Endothelial cell of umbilical vein (primary cell): ENCODE measurements at regions not wholly inside any gene's neighbourhood (a gene's known extent, or its start where the extent isn't known, plus 50 kb on each side); places are given as distances from the start of the nearest gene placed in this dataset.

Source experiments
- BruUV-seq: library from RNA; stranded (reverse); fragments of 400-500 nt; replicated peaks from 2 replicates; lab custom pipeline; 2021; lab: Mats Ljungman, UMichigan
- CTCF ChIA-PET: fragments of 300-600, 350-600 bp; sonication (Branson Sonifier 250); formaldehyde crosslinking; loops from one replicate; lab custom pipeline; 2021; ENCODE audit warnings: antibody characterized with exemption, inconsistent platforms; lab: Charles Lee
- POLR2A ChIA-PET: fragments of 300-600, 350-600 bp; sonication (Branson Sonifier 250); formaldehyde crosslinking; loops from one replicate; lab custom pipeline; 2021; ENCODE audit warnings: antibody characterized with exemption, inconsistent platforms; lab: Charles Lee
- DNase-seq: peaks from one replicate; pipeline ENCODE4 v3.0.0-alpha.2; 2011; ENCODE audit warnings: low read depth, low spot score
- FAIRE-seq: peaks from 2 replicates; lab custom pipeline; 2011; peaks lifted over from hg19 to GRCh38; lab: Jason Lieb, UNC
- H2AFZ ChIP-seq: 2 replicates; pipeline ENCODE4 v1.6.0; 2012; ENCODE audit warnings: low read depth, low read length, control low read depth, inconsistent platforms
- H3K27ac ChIP-seq: 2 replicates; pipeline ENCODE4 v1.5.1; 2011; ENCODE audit warnings: low read depth, mild to moderate bottlenecking, control low read depth, low read length, moderate library complexity; ENCODE audit not compliant: insufficient read depth
- H3K27me3 ChIP-seq, 2 experiments: 2 replicates each; pipeline versions ENCODE4 v1.6.0 to v1.6.1; 2011; ENCODE audit warnings: low read length in 2 of 2, mixed read lengths in 1 of 2; ENCODE audit not compliant: control insufficient read depth in 2 of 2, insufficient read depth in 2 of 2
- H3K36me3 ChIP-seq, 2 experiments: 2 replicates in 1 of 2; 3 replicates in 1 of 2; pipeline ENCODE4 v1.5.1; 2011; ENCODE audit warnings: low read length in 2 of 2, mild to moderate bottlenecking in 1 of 2, moderate library complexity in 1 of 2; ENCODE audit not compliant: control insufficient read depth in 2 of 2, insufficient read depth in 2 of 2; ENCODE audit errors: extremely low read depth in 1 of 2
- H3K4me1 ChIP-seq: 3 replicates; pipeline ENCODE4 v1.5.1; 2011; ENCODE audit warnings: mild to moderate bottlenecking, low read length; ENCODE audit not compliant: control insufficient read depth, insufficient read depth; ENCODE audit errors: extremely low read depth
- H3K4me2 ChIP-seq: 2 replicates; pipeline ENCODE4 v1.6.1; 2011; ENCODE audit warnings: low read length, control low read depth, mixed read lengths; ENCODE audit not compliant: insufficient read depth
- H3K4me3 ChIP-seq, 3 experiments: fragments of 200-600 bp in 1 of 3; sonication (generic), shearing (Covaris generic) in 1 of 3; replicated peaks in 1 of 3; 2 replicates each; pipeline ENCODE4 v1.5.1; 2011 to 2016; ENCODE audit warnings: control low read depth in 3 of 3, low read length in 3 of 3, mild to moderate bottlenecking in 2 of 3, inconsistent platforms in 1 of 3, low read depth in 1 of 3, moderate library complexity in 1 of 3; ENCODE audit not compliant: insufficient read depth in 1 of 3
- H3K79me2 ChIP-seq: 2 replicates; pipeline ENCODE4 v1.6.0; 2012; ENCODE audit warnings: low read length, inconsistent platforms; ENCODE audit not compliant: control insufficient read depth, insufficient read depth
- H3K9ac ChIP-seq: replicated peaks from 2 replicates; pipeline ENCODE3; 2011; ENCODE audit warnings: low read length, control low read depth; ENCODE audit not compliant: insufficient read depth; ENCODE audit errors: extremely low read depth
- H3K9me1 ChIP-seq: replicated peaks from 3 replicates; pipeline ENCODE4 v1.6.0; 2011; ENCODE audit warnings: mild to moderate bottlenecking, low read length; ENCODE audit not compliant: control insufficient read depth, insufficient read depth; ENCODE audit errors: extremely low read depth
- H3K9me3 ChIP-seq: replicated peaks from 2 replicates; pipeline ENCODE4 v1.5.1; 2012; ENCODE audit warnings: low read length, inconsistent platforms; ENCODE audit not compliant: control insufficient read depth, insufficient read depth
- H4K20me1 ChIP-seq: replicated peaks from 2 replicates; pipeline ENCODE3; 2011; ENCODE audit warnings: mild to moderate bottlenecking, low read length; ENCODE audit not compliant: control insufficient read depth, insufficient read depth; ENCODE audit errors: extremely low read depth
- EZH2 ChIP-seq: IDR thresholded peaks from 2 replicates; pipeline ENCODE4 v1.6.1; 2012; ENCODE audit warnings: borderline replicate concordance, low read depth, mild to moderate bottlenecking, moderate library complexity, low read length, inconsistent platforms; ENCODE audit not compliant: severe bottlenecking
- FOS ChIP-seq: IDR thresholded peaks from 2 replicates; pipeline ENCODE4 v1.6.1; 2011; ENCODE audit warnings: mild to moderate bottlenecking, low read length, moderate library complexity, borderline replicate concordance; ENCODE audit not compliant: insufficient read depth
- GATA2 ChIP-seq: IDR thresholded peaks from 2 replicates; pipeline ENCODE4 v1.7.0; 2011; ENCODE audit warnings: low read depth, mild to moderate bottlenecking, moderate library complexity, mixed read lengths, low read length; ENCODE audit not compliant: insufficient read length, insufficient read depth
- JUN ChIP-seq: IDR thresholded peaks from 2 replicates; pipeline ENCODE4 v1.6.1; 2011; ENCODE audit warnings: borderline replicate concordance, low read depth; ENCODE audit not compliant: insufficient read length, insufficient read depth
- MYC ChIP-seq: IDR thresholded peaks from one replicate; pipeline ENCODE4 v1.6.1; 2011; ENCODE audit warnings: mild to moderate bottlenecking, low read depth, low read length
- POLR2A ChIP-seq: IDR thresholded peaks from 2 replicates; pipeline ENCODE4 v1.6.1; 2012; ENCODE audit warnings: low read depth, mild to moderate bottlenecking, control low read depth, low read length
- POLR2AphosphoS5 ChIP-seq: IDR thresholded peaks from 2 replicates; pipeline ENCODE4 v1.6.1; 2012; ENCODE audit warnings: low read depth, mild to moderate bottlenecking, control low read depth, low read length, moderate library complexity; ENCODE audit not compliant: insufficient read depth
- dilution Hi-C: fragments of 300-500 bp; cut with MboI; formaldehyde crosslinking; loops from one replicate; pipeline ENCODE4 v1.15.0; 2019; ENCODE audit warnings: low sequenced_read_pairs; ENCODE audit not compliant: extremely low pct_ligation_motif_present
- intact Hi-C: fragments of 100-400 bp; cut with micrococcal nuclease; formaldehyde crosslinking; loops from one replicate; pipeline ENCODE4 v1.10.0; 2022
- TF ChIP-seq, protein P1 (sequence below), 2 donors: IDR thresholded peaks; 1 replicate in 1 of 2; 2 replicates in 1 of 2; pipeline ENCODE4 v1.5.1; 2011; ENCODE audit warnings: low read length in 2 of 2, mild to moderate bottlenecking in 2 of 2, moderate library complexity in 2 of 2, control low read depth in 1 of 2, inconsistent platforms in 1 of 2, low read depth in 1 of 2; ENCODE audit not compliant: insufficient read depth in 1 of 2; ENCODE audit errors: extremely low read depth in 1 of 2

DNA sequence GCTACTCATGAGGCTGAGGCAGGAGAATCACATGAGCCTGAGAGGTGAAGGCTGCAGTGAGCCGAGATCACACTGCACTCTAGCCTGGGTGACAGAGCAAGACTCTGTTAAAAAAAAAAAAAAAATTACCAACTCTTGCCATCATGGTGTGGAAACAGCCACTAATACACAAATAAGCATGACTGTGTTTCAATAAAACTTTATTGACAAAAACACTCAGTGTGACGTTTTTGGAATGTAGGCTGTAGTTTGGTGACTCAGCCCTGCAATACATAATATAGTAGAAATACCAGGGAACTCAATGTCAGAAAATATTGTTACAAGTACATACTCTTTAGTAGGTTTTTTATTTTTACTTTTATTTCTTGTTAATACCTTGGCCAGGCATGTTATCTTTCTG, 207.1 kb downstream of the CASP12 start:
- POLR2A ChIA-PET = no interaction called here
- Histone ChIP-seq H3K4me2 (no peak overlapping the region), H3K4me3 (no peak overlapping the region), H4K20me1 (no peaks in the 10 kb centered on the region), H3K27ac (no peak overlapping the region), H3K4me1 (no peaks in the 10 kb centered on the region), H3K9me3 (no peaks in the 10 kb centered on the region), H3K9ac (no peak overlapping the region), H3K27me3 (no peaks in the 10 kb centered on the region), H3K79me2 (no peaks in the 10 kb centered on the region), H2AFZ (no peak overlapping the region), H3K9me1 (no peaks in the 10 kb centered on the region), H3K36me3 (no peaks in the 10 kb centered on the region)
- CTCF ChIA-PET = no interaction called here
- BruUV-seq = no TSS peak
- no peak for FAIRE-seq
- TF ChIP-seq EZH2 = no peak
- TF ChIP-seq, protein P1, sequence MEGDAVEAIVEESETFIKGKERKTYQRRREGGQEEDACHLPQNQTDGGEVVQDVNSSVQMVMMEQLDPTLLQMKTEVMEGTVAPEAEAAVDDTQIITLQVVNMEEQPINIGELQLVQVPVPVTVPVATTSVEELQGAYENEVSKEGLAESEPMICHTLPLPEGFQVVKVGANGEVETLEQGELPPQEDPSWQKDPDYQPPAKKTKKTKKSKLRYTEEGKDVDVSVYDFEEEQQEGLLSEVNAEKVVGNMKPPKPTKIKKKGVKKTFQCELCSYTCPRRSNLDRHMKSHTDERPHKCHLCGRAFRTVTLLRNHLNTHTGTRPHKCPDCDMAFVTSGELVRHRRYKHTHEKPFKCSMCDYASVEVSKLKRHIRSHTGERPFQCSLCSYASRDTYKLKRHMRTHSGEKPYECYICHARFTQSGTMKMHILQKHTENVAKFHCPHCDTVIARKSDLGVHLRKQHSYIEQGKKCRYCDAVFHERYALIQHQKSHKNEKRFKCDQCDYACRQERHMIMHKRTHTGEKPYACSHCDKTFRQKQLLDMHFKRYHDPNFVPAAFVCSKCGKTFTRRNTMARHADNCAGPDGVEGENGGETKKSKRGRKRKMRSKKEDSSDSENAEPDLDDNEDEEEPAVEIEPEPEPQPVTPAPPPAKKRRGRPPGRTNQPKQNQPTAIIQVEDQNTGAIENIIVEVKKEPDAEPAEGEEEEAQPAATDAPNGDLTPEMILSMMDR (IDR thresholded peaks at IDR 0.05; ENCODE audit: extremely low read depth in 1 of 2, insufficient read depth in 1 of 2, low read depth in 1 of 2, low read length in 2 of 2) = no peak
- TF ChIP-seq MYC = no peak
- no peak for TF ChIP-seq JUN
- TF ChIP-seq FOS = no peak
- no peak for TF ChIP-seq POLR2A
- no peak for TF ChIP-seq POLR2AphosphoS5
- no peak for TF ChIP-seq GATA2
- intact Hi-C loops (no loop called here), dilution Hi-C loops (no loop called here)
- DNase-seq = no peak
